HEK293T (cell line): ENCODE measurements at regions not wholly inside any gene's neighbourhood (a gene's known extent, or its start where the extent isn't known, plus 50 kb on each side); places are given as distances from the start of the nearest gene placed in this dataset.

ENCODE experiments used
- ARNT ChIP-seq: fragments of 450-650 bp; IDR thresholded peaks from 2 replicates; pipeline ENCODE4 v1.6.1; 2017; ENCODE audit warnings: mild to moderate bottlenecking
- BHLHE40 ChIP-seq: fragments of 450-650 bp; IDR thresholded peaks from 2 replicates; pipeline ENCODE4 v1.6.1; 2016; ENCODE audit warnings: mild to moderate bottlenecking, moderate library complexity, borderline replicate concordance
- ELF4 ChIP-seq: fragments of 450-650 bp; IDR thresholded peaks from 2 replicates; pipeline ENCODE4 v1.6.1; 2017; ENCODE audit warnings: antibody characterized with exemption
- FOXA1 ChIP-seq: fragments of 450-650 bp; IDR thresholded peaks from 2 replicates; pipeline ENCODE4 v1.6.1; 2016; ENCODE audit warnings: mild to moderate bottlenecking
- FOXK2 ChIP-seq: fragments of 450-650 bp; IDR thresholded peaks from 2 replicates; pipeline ENCODE4 v1.6.1; 2016; ENCODE audit warnings: mild to moderate bottlenecking
- FOXM1 ChIP-seq: fragments of 450-650 bp; IDR thresholded peaks from 2 replicates; pipeline ENCODE4 v1.6.1; 2017; ENCODE audit warnings: mild to moderate bottlenecking, borderline replicate concordance
- HDGF ChIP-seq: fragments of 450-650 bp; IDR thresholded peaks from 2 replicates; pipeline ENCODE4 v1.6.1; 2017; ENCODE audit warnings: antibody characterized with exemption, borderline replicate concordance
- L3MBTL2 ChIP-seq: fragments of 450-650 bp; conservative IDR thresholded peaks from 2 replicates; pipeline ENCODE4 v1.6.1; 2016; ENCODE audit warnings: mild to moderate bottlenecking
- LEF1 ChIP-seq: fragments of 450-650 bp; IDR thresholded peaks from 2 replicates; pipeline ENCODE4 v1.6.1; 2017; ENCODE audit warnings: mild to moderate bottlenecking, borderline replicate concordance
- NFRKB ChIP-seq: fragments of 450-650 bp; IDR thresholded peaks from 2 replicates; pipeline ENCODE4 v1.6.1; 2016; ENCODE audit warnings: mild to moderate bottlenecking, moderate library complexity
- SP1 ChIP-seq: fragments of 450-650 bp; IDR thresholded peaks from 2 replicates; pipeline ENCODE4 v1.6.1; 2017
- SUZ12 ChIP-seq: fragments of 450-650 bp; IDR thresholded peaks from 2 replicates; pipeline ENCODE4 v1.6.1; 2016; ENCODE audit warnings: mild to moderate bottlenecking
- TARDBP ChIP-seq: fragments of 450-650 bp; IDR thresholded peaks from 2 replicates; pipeline ENCODE4 v1.6.1; 2016
- TF ChIP-seq, protein P1 (sequence below): fragments of 450-650 bp; IDR thresholded peaks from 2 replicates; pipeline ENCODE4 v1.6.1; 2016

DNA sequence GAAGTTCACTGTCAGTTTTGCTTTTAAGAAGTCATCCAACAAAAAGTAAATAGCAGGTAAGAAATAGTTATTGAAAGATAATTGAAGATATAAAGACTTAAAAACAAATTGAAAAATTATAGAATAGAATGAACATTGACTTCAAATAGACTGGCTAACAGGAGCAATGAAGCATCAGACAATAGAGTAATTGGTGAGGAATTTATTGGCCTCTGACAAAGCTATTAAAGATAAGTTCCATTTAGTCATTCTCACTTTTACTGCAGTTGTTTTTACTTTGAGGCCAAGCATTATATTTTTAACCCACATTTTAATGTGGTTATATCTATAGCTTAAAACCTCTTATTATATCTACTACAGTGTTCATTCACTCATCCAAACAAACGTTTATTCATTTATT, 228.8 kb upstream of the ADGRL2 start:
- no peak for TF ChIP-seq SP1
- no peak for TF ChIP-seq FOXM1
- TF ChIP-seq TARDBP = no peak
- TF ChIP-seq FOXA1 = no peak
- no peak for TF ChIP-seq ELF4
- TF ChIP-seq SUZ12 = no peak
- TF ChIP-seq L3MBTL2 = no peak
- TF ChIP-seq FOXK2 = no peak
- TF ChIP-seq NFRKB = no peak
- no peak for TF ChIP-seq ARNT
- TF ChIP-seq, protein P1, sequence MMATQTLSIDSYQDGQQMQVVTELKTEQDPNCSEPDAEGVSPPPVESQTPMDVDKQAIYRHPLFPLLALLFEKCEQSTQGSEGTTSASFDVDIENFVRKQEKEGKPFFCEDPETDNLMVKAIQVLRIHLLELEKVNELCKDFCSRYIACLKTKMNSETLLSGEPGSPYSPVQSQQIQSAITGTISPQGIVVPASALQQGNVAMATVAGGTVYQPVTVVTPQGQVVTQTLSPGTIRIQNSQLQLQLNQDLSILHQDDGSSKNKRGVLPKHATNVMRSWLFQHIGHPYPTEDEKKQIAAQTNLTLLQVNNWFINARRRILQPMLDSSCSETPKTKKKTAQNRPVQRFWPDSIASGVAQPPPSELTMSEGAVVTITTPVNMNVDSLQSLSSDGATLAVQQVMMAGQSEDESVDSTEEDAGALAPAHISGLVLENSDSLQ = no peak
- TF ChIP-seq BHLHE40 = no peak
- no peak for TF ChIP-seq LEF1
- no peak for TF ChIP-seq HDGF
